HEK293T (cell line): ENCODE measurements at regions not wholly inside any gene's neighbourhood (a gene's known extent, or its start where the extent isn't known, plus 50 kb on each side); places are given as distances from the start of the nearest gene placed in this dataset.
A peak's percentile ranks its signal among the peaks of the same experiment; 100 is the strongest.

ENCODE experiments used
- CTCF ChIA-PET: fragments of 350-600 bp; formaldehyde crosslinking; extraction: SDS; loops from one replicate; lab custom pipeline; 2021; ENCODE audit warnings: antibody characterized with exemption, inconsistent platforms; lab: Yijun Ruan, JAX
- POLR2A ChIA-PET: fragments of 350-600 bp; formaldehyde crosslinking; extraction: SDS; loops from one replicate; lab custom pipeline; 2020; ENCODE audit warnings: antibody characterized with exemption, inconsistent platforms; lab: Yijun Ruan, JAX
- DNase-seq: peaks from one replicate; pipeline ENCODE4 v3.0.0; 2012; ENCODE audit warnings: mixed read lengths; ENCODE audit errors: extremely low spot score
- ARNT ChIP-seq: fragments of 450-650 bp; IDR thresholded peaks from 2 replicates; pipeline ENCODE4 v1.6.1; 2017; ENCODE audit warnings: mild to moderate bottlenecking
- BHLHE40 ChIP-seq: fragments of 450-650 bp; IDR thresholded peaks from 2 replicates; pipeline ENCODE4 v1.6.1; 2016; ENCODE audit warnings: mild to moderate bottlenecking, moderate library complexity, borderline replicate concordance
- CTBP1 ChIP-seq: fragments of 450-650 bp; IDR thresholded peaks from 2 replicates; pipeline ENCODE4 v1.6.1; 2016; ENCODE audit warnings: borderline replicate concordance
- ELF4 ChIP-seq: fragments of 450-650 bp; IDR thresholded peaks from 2 replicates; pipeline ENCODE4 v1.6.1; 2017; ENCODE audit warnings: antibody characterized with exemption
- FOXA1 ChIP-seq: fragments of 450-650 bp; IDR thresholded peaks from 2 replicates; pipeline ENCODE4 v1.6.1; 2016; ENCODE audit warnings: mild to moderate bottlenecking
- FOXK2 ChIP-seq: fragments of 450-650 bp; IDR thresholded peaks from 2 replicates; pipeline ENCODE4 v1.6.1; 2016; ENCODE audit warnings: mild to moderate bottlenecking
- FOXM1 ChIP-seq: fragments of 450-650 bp; IDR thresholded peaks from 2 replicates; pipeline ENCODE4 v1.6.1; 2017; ENCODE audit warnings: mild to moderate bottlenecking, borderline replicate concordance
- HDGF ChIP-seq: fragments of 450-650 bp; IDR thresholded peaks from 2 replicates; pipeline ENCODE4 v1.6.1; 2017; ENCODE audit warnings: antibody characterized with exemption, borderline replicate concordance
- L3MBTL2 ChIP-seq: fragments of 450-650 bp; conservative IDR thresholded peaks from 2 replicates; pipeline ENCODE4 v1.6.1; 2016; ENCODE audit warnings: mild to moderate bottlenecking
- LEF1 ChIP-seq: fragments of 450-650 bp; IDR thresholded peaks from 2 replicates; pipeline ENCODE4 v1.6.1; 2017; ENCODE audit warnings: mild to moderate bottlenecking, borderline replicate concordance
- NFRKB ChIP-seq: fragments of 450-650 bp; IDR thresholded peaks from 2 replicates; pipeline ENCODE4 v1.6.1; 2016; ENCODE audit warnings: mild to moderate bottlenecking, moderate library complexity
- SP1 ChIP-seq: fragments of 450-650 bp; IDR thresholded peaks from 2 replicates; pipeline ENCODE4 v1.6.1; 2017
- SUZ12 ChIP-seq: fragments of 450-650 bp; IDR thresholded peaks from 2 replicates; pipeline ENCODE4 v1.6.1; 2016; ENCODE audit warnings: mild to moderate bottlenecking
- TARDBP ChIP-seq: fragments of 450-650 bp; IDR thresholded peaks from 2 replicates; pipeline ENCODE4 v1.6.1; 2016
- ZNF384 ChIP-seq: fragments of 450-650 bp; IDR thresholded peaks from 2 replicates; pipeline ENCODE4 v1.6.1; 2016
- TF ChIP-seq, protein P1 (sequence below): fragments of 450-650 bp; IDR thresholded peaks from 2 replicates; pipeline ENCODE4 v1.6.1; 2016

DNA sequence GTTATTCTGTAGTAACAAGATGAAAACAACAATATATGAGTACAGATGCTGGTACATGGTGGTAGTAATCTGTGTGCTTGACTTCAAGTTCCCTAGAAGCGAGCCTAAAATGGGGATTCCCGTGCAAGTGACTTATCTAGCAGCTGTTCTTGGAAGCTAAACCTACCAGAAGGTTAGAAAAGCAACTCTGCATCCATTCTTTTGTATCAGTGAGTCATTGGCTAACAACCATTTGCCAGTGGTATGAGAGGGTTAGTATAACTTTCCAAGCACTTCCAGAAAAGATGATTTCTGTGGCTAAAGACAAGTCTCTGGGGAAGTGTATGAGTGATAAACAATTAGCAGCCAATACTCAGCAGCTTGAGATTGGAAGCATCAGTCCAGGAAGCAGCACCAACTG, 787.7 kb upstream of the CDH6 start:
- DNase-seq: no peak
- ChIA-PET CTCF (no interaction called here), POLR2A (no interaction called here)

DNA sequence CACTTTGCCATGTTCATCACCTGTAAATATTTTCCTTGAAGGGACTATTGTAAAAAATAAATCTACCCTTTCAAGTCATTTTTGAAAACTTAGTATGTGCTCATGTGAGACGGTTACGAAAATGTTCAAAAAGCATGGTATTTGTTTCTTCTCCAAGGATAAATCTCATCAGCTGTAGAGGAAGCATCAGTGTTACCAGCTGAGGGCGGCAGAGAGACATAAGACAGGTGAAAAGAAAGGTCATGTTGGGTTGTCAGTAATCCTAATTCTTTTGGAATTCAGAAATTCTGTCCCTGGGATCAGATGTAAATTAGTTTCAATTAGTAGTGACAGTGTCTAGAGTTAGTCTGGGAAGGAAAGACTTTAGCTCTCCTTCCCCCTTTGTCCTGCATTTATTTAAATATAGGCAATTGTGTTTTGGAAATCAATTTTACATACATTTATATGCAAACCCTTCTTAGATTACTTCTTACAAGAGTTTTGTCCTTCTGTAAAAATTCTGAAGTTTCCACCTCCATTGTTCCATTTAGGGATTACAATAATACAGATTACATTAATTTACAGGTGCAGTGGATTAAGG, 791.9 kb upstream of the CDH6 start:
- TF ChIP-seq SUZ12: no peak
- no peak for TF ChIP-seq FOXM1
- TF ChIP-seq TARDBP: no peak
- no peak for TF ChIP-seq ELF4
- no peak for TF ChIP-seq HDGF
- TF ChIP-seq FOXA1: no peak
- no peak for TF ChIP-seq LEF1
- no peak for TF ChIP-seq ZNF384
- ChIA-PET CTCF (interaction anchor here (1.0 kb wide), 1 partner anchor 17 kb away, joined by 3 read pairs; no protein-coding TSS in a partner anchor), POLR2A (no interaction called here)
- DNase-seq: peak; percentile 4

More for the DNA sequence above, 787.7 kb upstream of the CDH6 start:
- TF ChIP-seq TARDBP (no peak), ELF4 (no peak), ARNT (no peak), SP1 (no peak), HDGF (no peak), NFRKB (no peak), BHLHE40 (no peak), SUZ12 (no peak), FOXK2 (no peak), FOXA1 (no peak), CTBP1 (no peak), L3MBTL2 (no peak), ZNF384 (no peak), FOXM1 (no peak), LEF1 (no peak)
- TF ChIP-seq, protein P1, sequence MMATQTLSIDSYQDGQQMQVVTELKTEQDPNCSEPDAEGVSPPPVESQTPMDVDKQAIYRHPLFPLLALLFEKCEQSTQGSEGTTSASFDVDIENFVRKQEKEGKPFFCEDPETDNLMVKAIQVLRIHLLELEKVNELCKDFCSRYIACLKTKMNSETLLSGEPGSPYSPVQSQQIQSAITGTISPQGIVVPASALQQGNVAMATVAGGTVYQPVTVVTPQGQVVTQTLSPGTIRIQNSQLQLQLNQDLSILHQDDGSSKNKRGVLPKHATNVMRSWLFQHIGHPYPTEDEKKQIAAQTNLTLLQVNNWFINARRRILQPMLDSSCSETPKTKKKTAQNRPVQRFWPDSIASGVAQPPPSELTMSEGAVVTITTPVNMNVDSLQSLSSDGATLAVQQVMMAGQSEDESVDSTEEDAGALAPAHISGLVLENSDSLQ: no peak

DNA sequence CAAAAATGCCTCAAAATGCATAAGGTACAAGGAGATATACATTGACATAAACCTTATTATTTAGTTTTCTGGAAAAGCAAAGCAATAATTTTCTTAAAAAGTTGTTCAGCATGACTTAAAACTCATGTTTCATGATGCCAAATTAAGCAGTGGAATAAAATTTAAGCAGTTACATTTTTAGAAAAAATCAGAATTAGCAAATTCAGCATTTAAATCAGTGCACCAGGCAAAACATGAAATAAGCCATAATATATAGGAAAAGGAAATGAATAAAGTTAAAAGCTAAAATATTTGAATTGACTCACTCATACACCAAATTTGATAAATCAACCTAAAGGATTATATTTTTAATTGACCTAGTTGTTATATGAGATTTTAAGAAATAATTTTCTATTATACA, 795.1 kb upstream of the CDH6 start:
- POLR2A ChIA-PET: no interaction called here
- CTCF ChIA-PET: interaction anchor here (0.5 kb wide), 1 partner anchor 1000 kb away, joined by 3 read pairs; no protein-coding TSS in a partner anchor
- no peak for DNase-seq
- TF ChIP-seq LEF1 (no peak), HDGF (no peak), ARNT (no peak), SUZ12 (no peak), BHLHE40 (no peak), ZNF384 (no peak), FOXM1 (no peak), TARDBP (no peak), FOXA1 (no peak)

DNA sequence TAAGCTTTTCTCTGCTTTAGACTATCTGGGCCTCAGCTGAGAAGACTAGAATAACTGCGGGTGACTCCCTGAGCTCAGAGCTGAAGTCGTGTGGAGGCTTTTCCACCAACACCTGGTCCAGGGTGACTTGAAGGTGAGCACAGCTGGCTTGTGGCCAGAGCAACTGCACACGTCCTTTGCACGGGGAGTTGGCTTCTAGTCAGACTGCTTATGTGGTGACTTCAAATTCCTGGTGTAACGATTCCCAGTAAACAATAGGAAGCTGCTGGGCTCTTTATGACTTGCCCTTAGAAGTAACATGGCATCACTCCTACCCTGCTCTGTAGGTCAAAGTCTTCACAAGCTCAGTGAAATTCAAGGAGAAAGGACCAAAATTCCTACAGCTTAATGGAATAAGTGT, 800.6 kb upstream of the CDH6 start:
- CTCF ChIA-PET: no interaction called here
- POLR2A ChIA-PET: interaction anchor here (1.0 kb wide), 1 partner anchor 537 kb away, joined by 3 read pairs; no protein-coding TSS in a partner anchor
- TF ChIP-seq NFRKB (no peak), ARNT (no peak), LEF1 (no peak), ELF4 (no peak), FOXA1 (no peak), TARDBP (no peak), HDGF (no peak), CTBP1 (no peak), SP1 (no peak), BHLHE40 (no peak), FOXK2 (no peak), L3MBTL2 (no peak), FOXM1 (no peak), SUZ12 (no peak)
- TF ChIP-seq, protein P1: no peak
- no peak for DNase-seq

DNA sequence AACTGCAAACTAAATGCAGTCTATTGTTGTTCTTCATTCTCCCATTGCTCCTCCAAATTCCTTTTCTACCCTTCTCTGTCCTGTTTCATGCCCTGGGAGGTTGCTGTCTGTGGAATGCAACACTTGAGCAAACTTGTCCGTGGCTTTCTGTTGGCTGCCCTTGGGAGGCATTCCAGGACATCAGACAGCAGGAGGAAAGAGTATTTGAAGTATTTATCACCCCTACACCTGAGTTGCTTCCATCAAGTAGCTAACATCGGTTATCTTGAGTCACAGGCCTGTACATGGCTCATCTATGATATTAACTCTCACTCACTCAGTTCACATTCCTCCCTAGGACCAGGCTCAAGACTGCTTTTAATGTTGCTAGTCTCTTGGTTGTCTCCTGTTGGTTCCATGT, 803.4 kb upstream of the CDH6 start:
- no peak for DNase-seq
- ChIA-PET CTCF (no interaction called here), POLR2A (no interaction called here)
- TF ChIP-seq HDGF (no peak), ELF4 (no peak)

DNA sequence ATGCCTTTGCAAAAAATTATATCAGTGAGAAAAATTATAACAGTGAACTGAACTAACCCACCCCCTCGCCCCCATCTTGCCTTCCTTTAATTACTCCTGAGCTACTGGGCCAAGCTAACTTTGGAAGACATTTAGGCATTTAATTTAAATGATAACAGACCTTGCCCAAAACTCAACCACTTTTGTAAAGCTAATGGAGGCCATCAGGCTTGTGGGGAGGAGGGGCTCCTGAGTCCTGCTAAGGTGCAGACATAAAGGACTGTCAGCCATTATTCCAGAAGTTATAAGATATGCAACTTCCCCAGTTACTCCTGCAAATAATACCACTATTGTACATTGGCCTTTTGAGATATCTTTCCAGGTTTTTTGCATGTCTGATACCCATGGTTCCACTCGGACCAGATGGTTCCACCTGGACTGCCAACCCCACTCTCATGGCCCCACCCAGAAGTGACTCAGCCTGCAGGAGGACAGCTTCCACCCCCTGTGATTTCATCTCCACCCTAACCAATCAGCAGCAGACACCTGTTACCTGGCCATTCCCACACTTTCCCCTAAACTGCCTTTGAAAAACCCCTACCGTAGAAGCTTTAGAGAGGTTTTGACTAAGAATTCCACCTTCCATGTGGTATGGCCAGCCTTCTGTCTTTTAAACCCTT, 805.4 kb upstream of the CDH6 start:
- ChIA-PET CTCF (no interaction called here), POLR2A (no interaction called here)
- TF ChIP-seq BHLHE40 (no peak), LEF1 (no peak), FOXK2 (no peak), TARDBP (no peak), HDGF (no peak), ARNT (no peak), ZNF384 (no peak), ELF4 (no peak)
- DNase-seq: no peak

DNA sequence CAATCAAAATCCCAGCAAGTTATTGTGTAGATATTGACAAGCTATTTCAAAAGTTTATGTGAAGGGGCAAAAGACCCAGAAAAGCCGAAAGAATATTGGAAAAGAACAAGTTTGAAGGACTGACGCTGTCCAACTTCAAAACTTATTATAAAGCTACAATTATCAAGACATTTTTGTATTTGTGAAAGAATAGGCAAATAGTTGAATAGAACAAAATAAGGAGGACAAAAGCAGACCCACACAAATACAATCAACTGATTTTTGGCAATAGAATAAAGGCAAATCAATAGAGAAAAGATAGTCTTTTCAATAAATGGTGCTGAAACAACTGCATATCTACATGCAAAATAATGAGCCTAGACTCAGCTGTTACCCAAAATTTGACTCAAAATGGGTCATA, 807.7 kb upstream of the CDH6 start:
- ChIA-PET POLR2A (no interaction called here), CTCF (interaction anchor here (0.6 kb wide), 1 partner anchor 308 kb away, joined by 4 read pairs; no protein-coding TSS in a partner anchor)
- DNase-seq: no peak
- TF ChIP-seq FOXM1 (no peak), ARNT (no peak), FOXK2 (no peak), BHLHE40 (no peak), ZNF384 (no peak), ELF4 (no peak), SP1 (no peak), LEF1 (no peak)
- TF ChIP-seq, protein P1: no peak
